Keratinocyte (primary cell): ENCODE measurements at regions not wholly inside any gene's neighbourhood (a gene's known extent, or its start where the extent isn't known, plus 50 kb on each side); places are given as distances from the start of the nearest gene placed in this dataset.

Source experiments
- EZH2 ChIP-seq: IDR thresholded peaks from one replicate; pipeline ENCODE4 v1.6.1; 2012; ENCODE audit warnings: inconsistent platforms, mild to moderate bottlenecking, low read length, moderate library complexity
- TF ChIP-seq, protein P1 (sequence below), 3 experiments: IDR thresholded peaks in 1 of 3; conservative IDR thresholded peaks in 1 of 3; optimal IDR thresholded peaks in 1 of 3; 2 replicates in 2 of 3; 3 replicates in 1 of 3; pipeline versions ENCODE3 to v1.5.1; 2011; ENCODE audit warnings: low read length in 3 of 3, mild to moderate bottlenecking in 3 of 3, moderate library complexity in 2 of 3, control low read depth in 1 of 3, inconsistent platforms in 1 of 3; ENCODE audit not compliant: insufficient read depth in 2 of 3; ENCODE audit errors: extremely low read depth in 1 of 3

DNA sequence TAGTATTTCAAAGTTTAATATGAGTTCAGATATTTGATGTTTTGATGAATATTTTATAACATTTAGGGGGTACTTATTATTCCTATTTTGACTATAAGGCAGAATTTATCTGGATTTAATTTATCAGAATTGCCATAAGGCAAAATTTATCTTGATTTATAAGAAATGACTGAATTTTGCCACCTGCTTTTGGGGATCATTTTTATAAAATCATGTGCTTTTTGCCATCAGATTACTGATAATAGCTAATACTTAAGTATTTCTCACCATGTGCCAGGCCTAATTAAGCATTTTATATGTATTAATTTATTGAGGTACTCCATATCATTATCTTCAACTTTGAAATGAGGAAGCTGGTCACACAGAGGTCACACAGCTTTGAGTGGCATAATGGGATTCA is 423.7 kb downstream of the PRKD1 start:
- TF ChIP-seq EZH2: no peak
- TF ChIP-seq, protein P1, sequence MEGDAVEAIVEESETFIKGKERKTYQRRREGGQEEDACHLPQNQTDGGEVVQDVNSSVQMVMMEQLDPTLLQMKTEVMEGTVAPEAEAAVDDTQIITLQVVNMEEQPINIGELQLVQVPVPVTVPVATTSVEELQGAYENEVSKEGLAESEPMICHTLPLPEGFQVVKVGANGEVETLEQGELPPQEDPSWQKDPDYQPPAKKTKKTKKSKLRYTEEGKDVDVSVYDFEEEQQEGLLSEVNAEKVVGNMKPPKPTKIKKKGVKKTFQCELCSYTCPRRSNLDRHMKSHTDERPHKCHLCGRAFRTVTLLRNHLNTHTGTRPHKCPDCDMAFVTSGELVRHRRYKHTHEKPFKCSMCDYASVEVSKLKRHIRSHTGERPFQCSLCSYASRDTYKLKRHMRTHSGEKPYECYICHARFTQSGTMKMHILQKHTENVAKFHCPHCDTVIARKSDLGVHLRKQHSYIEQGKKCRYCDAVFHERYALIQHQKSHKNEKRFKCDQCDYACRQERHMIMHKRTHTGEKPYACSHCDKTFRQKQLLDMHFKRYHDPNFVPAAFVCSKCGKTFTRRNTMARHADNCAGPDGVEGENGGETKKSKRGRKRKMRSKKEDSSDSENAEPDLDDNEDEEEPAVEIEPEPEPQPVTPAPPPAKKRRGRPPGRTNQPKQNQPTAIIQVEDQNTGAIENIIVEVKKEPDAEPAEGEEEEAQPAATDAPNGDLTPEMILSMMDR (optimal IDR thresholded peaks at IDR 0.05 in 1 of 3, IDR thresholded peaks at IDR 0.05 in 1 of 3, conservative IDR thresholded peaks at IDR 0.05 in 1 of 3; ENCODE audit: extremely low read depth in 1 of 3, insufficient read depth in 2 of 3, low read length in 3 of 3): no peak
